Duodenal mucosa (tissue), 2 donors: ENCODE measurements at regions not wholly inside any gene's neighbourhood (a gene's known extent, or its start where the extent isn't known, plus 50 kb on each side); places are given as distances from the start of the nearest gene placed in this dataset.

Experiments used
- H3K27ac ChIP-seq: one replicate; pipeline ENCODE4 v1.7.0; 2013; ENCODE audit warnings: low read depth, low read length
- H3K27me3 ChIP-seq, 2 donors: one replicate each; pipeline ENCODE4 v1.7.0; 2013; ENCODE audit warnings: low read length in 2 of 2, control low read depth in 1 of 2; ENCODE audit not compliant: insufficient read depth in 2 of 2, control insufficient read depth in 1 of 2
- H3K36me3 ChIP-seq, 2 donors: one replicate each; pipeline ENCODE4 v1.7.0; 2013; ENCODE audit warnings: low read length in 2 of 2, control low read depth in 1 of 2; ENCODE audit not compliant: insufficient read depth in 2 of 2, control insufficient read depth in 1 of 2
- H3K4me1 ChIP-seq, 2 donors: one replicate each; pipeline ENCODE4 v1.7.0; 2013; ENCODE audit warnings: low read length in 2 of 2, control low read depth in 1 of 2; ENCODE audit not compliant: insufficient read depth in 2 of 2, control insufficient read depth in 1 of 2
- H3K4me3 ChIP-seq, 2 donors: one replicate each; pipeline ENCODE4 v1.7.0; 2013; ENCODE audit warnings: low read length in 2 of 2, low read depth in 1 of 2
- H3K9ac ChIP-seq, 2 donors: one replicate each; pipeline ENCODE4 v1.7.0; 2013; ENCODE audit warnings: low read length in 2 of 2, low read depth in 1 of 2
- H3K9me3 ChIP-seq, 2 donors: one replicate each; pipeline ENCODE4 v1.7.0; 2013; ENCODE audit warnings: low read length in 2 of 2, control low read depth in 1 of 2; ENCODE audit not compliant: control insufficient read depth in 1 of 2

- no peaks in the 10 kb centered on the region for H3K36me3 ChIP-seq
- no peak overlapping the region for H3K27ac ChIP-seq
Observed at GRCh38 chr2:16398486-16399043, 267.1 kb downstream of the CYRIA start.

GRCh38 chr2:16397681-16398475, 267.8 kb downstream of the CYRIA start:
- peaks cover 7 to 8% of the 10 kb centered on the region in 2 donors for H3K4me1 ChIP-seq
- H3K27me3 ChIP-seq = no peaks in the 10 kb centered on the region
- H3K36me3 ChIP-seq = no peaks in the 10 kb centered on the region
- H3K9me3 ChIP-seq = no peaks in the 10 kb centered on the region
- H3K27ac ChIP-seq = no peak overlapping the region
- H3K4me3 ChIP-seq = no peak overlapping the region
- H3K9ac ChIP-seq = no peak overlapping the region

More at GRCh38 chr2:16398486-16399043, 267.1 kb downstream of the CYRIA start:
- H3K9ac ChIP-seq = no peak overlapping the region
- no peaks in the 10 kb centered on the region for H3K9me3 ChIP-seq
- no peak overlapping the region for H3K4me3 ChIP-seq
- no peaks in the 10 kb centered on the region for H3K27me3 ChIP-seq
- peaks cover 7 to 8% of the 10 kb centered on the region in 2 donors for H3K4me1 ChIP-seq

- Histone ChIP-seq H3K36me3 (no peaks in the 10 kb centered on the region), H3K27me3 (no peaks in the 10 kb centered on the region), H3K27ac (no peak overlapping the region), H3K9ac (no peak overlapping the region), H3K4me1 (peaks cover 7 to 8% of the 10 kb centered on the region in 2 donors), H3K9me3 (no peaks in the 10 kb centered on the region), H3K4me3 (no peak overlapping the region)
Observed at GRCh38 chr2:16396986-16397385, 268.6 kb downstream of the CYRIA start.

GRCh38 chr2:16396171-16396570, 269.5 kb downstream of the CYRIA start:
- Histone ChIP-seq H3K36me3 (no peaks in the 10 kb centered on the region), H3K27me3 (no peaks in the 10 kb centered on the region), H3K4me3 (no peak overlapping the region), H3K27ac (no peak overlapping the region), H3K9ac (no peak overlapping the region), H3K9me3 (no peaks in the 10 kb centered on the region), H3K4me1 (peaks cover 7 to 8% of the 10 kb centered on the region in 2 donors)

GRCh38 chr2:16395601-16396000, 270.0 kb downstream of the CYRIA start:
- H3K4me3 ChIP-seq = no peak overlapping the region
- H3K9ac ChIP-seq = no peak overlapping the region
- no peak overlapping the region for H3K27ac ChIP-seq

GRCh38 chr2:16394986-16395550, 270.6 kb downstream of the CYRIA start:
- no peak overlapping the region for H3K27ac ChIP-seq
- H3K9me3 ChIP-seq = no peaks in the 10 kb centered on the region
- H3K4me1 ChIP-seq = peaks cover 1 to 2% of the 10 kb centered on the region in 2 donors
- H3K36me3 ChIP-seq = no peaks in the 10 kb centered on the region
- H3K4me3 ChIP-seq = no peak overlapping the region
- no peak overlapping the region for H3K9ac ChIP-seq
- H3K27me3 ChIP-seq = no peaks in the 10 kb centered on the region

More at GRCh38 chr2:16395601-16396000, 270.0 kb downstream of the CYRIA start:
- Histone ChIP-seq H3K36me3 (no peaks in the 10 kb centered on the region), H3K9me3 (no peaks in the 10 kb centered on the region), H3K4me1 (peaks cover 7% of the 10 kb centered on the region in 2 donors), H3K27me3 (no peaks in the 10 kb centered on the region)

- no peaks in the 10 kb centered on the region for H3K9me3 ChIP-seq
- H3K4me1 ChIP-seq = no peaks in the 10 kb centered on the region
- H3K27me3 ChIP-seq = no peaks in the 10 kb centered on the region
- H3K36me3 ChIP-seq = no peaks in the 10 kb centered on the region
- no peak overlapping the region for H3K27ac ChIP-seq
- H3K4me3 ChIP-seq = no peak overlapping the region
- no peak overlapping the region for H3K9ac ChIP-seq
Observed at GRCh38 chr2:16394072-16394985, 271.3 kb downstream of the CYRIA start.

GRCh38 chr2:16393500-16394071, 272.0 kb downstream of the CYRIA start:
- no peak overlapping the region for H3K9ac ChIP-seq
- H3K36me3 ChIP-seq = no peaks in the 10 kb centered on the region
- no peaks in the 10 kb centered on the region for H3K9me3 ChIP-seq
- no peaks in the 10 kb centered on the region for H3K4me1 ChIP-seq
- no peaks in the 10 kb centered on the region for H3K27me3 ChIP-seq
- H3K4me3 ChIP-seq = no peak overlapping the region
- H3K27ac ChIP-seq = no peak overlapping the region

GRCh38 chr2:16392647-16393499, 272.8 kb downstream of the CYRIA start:
- no peak overlapping the region for H3K9ac ChIP-seq
- no peak overlapping the region for H3K27ac ChIP-seq
- no peaks in the 10 kb centered on the region for H3K27me3 ChIP-seq
- no peak overlapping the region for H3K4me3 ChIP-seq
- H3K36me3 ChIP-seq = no peaks in the 10 kb centered on the region
- H3K9me3 ChIP-seq = no peaks in the 10 kb centered on the region
- no peaks in the 10 kb centered on the region for H3K4me1 ChIP-seq
